IMR-90 (cell line): ENCODE measurements at regions not wholly inside any gene's neighbourhood (a gene's known extent, or its start where the extent isn't known, plus 50 kb on each side); places are given as distances from the start of the nearest gene placed in this dataset.

Experiments
- ATAC-seq: fragments of 200-7000 bp; cut with Tn5 transposase; 2 replicates; pipeline ENCODE4 v1.9.1; 2020; ENCODE audit warnings: low read depth, mild to moderate bottlenecking, moderate library complexity
- BruUV-seq: library from RNA; stranded (reverse); fragments of 400-500 nt; replicated peaks from 2 replicates; lab custom pipeline; 2021; lab: Mats Ljungman, UMichigan
- CTCF ChIA-PET: fragments of 300-600 bp; formaldehyde crosslinking; extraction: SDS; loops from one replicate; lab custom pipeline; 2021; ENCODE audit warnings: antibody characterized with exemption; lab: Yijun Ruan, JAX
- POLR2A ChIA-PET: fragments of 300-600 bp; sonication (Branson Sonifier 250); formaldehyde crosslinking; loops from one replicate; lab custom pipeline; 2022; ENCODE audit warnings: antibody characterized with exemption; ENCODE audit not compliant: unreplicated experiment; lab: Charles Lee
- DNase-seq: peaks from one replicate; pipeline ENCODE4 v3.0.0; 2013
- H2AFZ ChIP-seq: replicated peaks from 2 replicates; pipeline ENCODE3; 2013; ENCODE audit warnings: low read length, mild to moderate bottlenecking; ENCODE audit not compliant: poor library complexity
- H2AK5ac ChIP-seq: 2 replicates; pipeline ENCODE4 v1.6.1; 2013; ENCODE audit warnings: low read depth, low read length, inconsistent platforms
- H2AK9ac ChIP-seq: replicated peaks from 2 replicates; pipeline ENCODE3; 2013; ENCODE audit warnings: mild to moderate bottlenecking, low read depth, low read length, moderate library complexity; ENCODE audit not compliant: poor library complexity
- H2BK120ac ChIP-seq: 2 replicates; pipeline ENCODE4 v1.6.1; 2013; ENCODE audit warnings: low read depth, low read length, inconsistent platforms
- H2BK15ac ChIP-seq: 3 replicates; pipeline ENCODE4 v1.6.1; 2013; ENCODE audit warnings: low read depth, low read length, inconsistent platforms
- H2BK20ac ChIP-seq: 2 replicates; pipeline ENCODE4 v1.6.1; 2013; ENCODE audit warnings: low read depth, mild to moderate bottlenecking, inconsistent platforms, low read length, moderate library complexity
- H2BK5ac ChIP-seq: 2 replicates; pipeline ENCODE4 v1.6.1; 2013; ENCODE audit warnings: mild to moderate bottlenecking, low read depth, low read length, inconsistent platforms; ENCODE audit not compliant: poor library complexity, severe bottlenecking
- H3K14ac ChIP-seq: replicated peaks from 2 replicates; pipeline ENCODE4 v1.6.1; 2013; ENCODE audit warnings: low read depth, low read length, inconsistent platforms
- H3K18ac ChIP-seq: 2 replicates; pipeline ENCODE4 v1.6.1; 2013; ENCODE audit warnings: low read depth, low read length, control low read depth
- H3K23ac ChIP-seq: 2 replicates; pipeline ENCODE4 v1.6.1; 2013; ENCODE audit warnings: low read depth, low read length, inconsistent platforms
- H3K27ac ChIP-seq: 2 replicates; pipeline ENCODE4 v1.5.1; 2013; ENCODE audit warnings: mild to moderate bottlenecking, control low read depth, low read length; ENCODE audit not compliant: insufficient read depth
- H3K27me3 ChIP-seq: 2 replicates; pipeline ENCODE4 v1.6.1; 2013; ENCODE audit warnings: low read length; ENCODE audit not compliant: control insufficient read depth, insufficient read depth
- H3K36me3 ChIP-seq: 2 replicates; pipeline ENCODE4 v1.6.1; 2013; ENCODE audit warnings: low read length, mixed read lengths; ENCODE audit not compliant: control insufficient read depth, insufficient read depth
- H3K4ac ChIP-seq: 2 replicates; pipeline ENCODE4 v1.6.1; 2013; ENCODE audit warnings: low read depth, low read length, inconsistent platforms
- H3K4me1 ChIP-seq: 2 replicates; pipeline ENCODE4 v1.6.1; 2013; ENCODE audit warnings: low read length, mixed read lengths; ENCODE audit not compliant: control insufficient read depth, insufficient read depth
- H3K4me2 ChIP-seq: 2 replicates; pipeline ENCODE4 v1.6.1; 2013; ENCODE audit warnings: low read depth, mild to moderate bottlenecking, control low read depth, low read length, moderate library complexity
- H3K4me3 ChIP-seq: 2 replicates; pipeline ENCODE4 v1.5.1; 2013; ENCODE audit warnings: low read depth, mild to moderate bottlenecking, control low read depth, low read length, moderate library complexity; ENCODE audit not compliant: insufficient read depth
- H3K56ac ChIP-seq: 2 replicates; pipeline ENCODE4 v1.6.1; 2013; ENCODE audit warnings: low read length, inconsistent platforms; ENCODE audit not compliant: insufficient read depth; ENCODE audit errors: extremely low read depth
- H3K79me1 ChIP-seq, 2 experiments: 2 replicates each; pipeline ENCODE4 v1.6.1; 2013; ENCODE audit warnings: low read length in 2 of 2, inconsistent platforms in 1 of 2, low read depth in 1 of 2
- H3K9ac ChIP-seq: 2 replicates; pipeline ENCODE4 v1.6.1; 2013; ENCODE audit warnings: low read depth, low read length, control low read depth
- H3K9me1 ChIP-seq: 2 replicates; pipeline ENCODE4 v1.6.1; 2013; ENCODE audit warnings: low read length, inconsistent platforms; ENCODE audit not compliant: insufficient read depth
- H3K9me3 ChIP-seq: 2 replicates; pipeline ENCODE4 v1.6.1; 2013; ENCODE audit warnings: low read length; ENCODE audit not compliant: control insufficient read depth, insufficient read depth
- H4K20me1 ChIP-seq: 2 replicates; pipeline ENCODE4 v1.6.1; 2013; ENCODE audit warnings: low read length, inconsistent platforms; ENCODE audit not compliant: insufficient read depth
- H4K5ac ChIP-seq: 2 replicates; pipeline ENCODE4 v1.6.1; 2013; ENCODE audit warnings: mild to moderate bottlenecking, low read depth, low read length, control low read depth
- H4K8ac ChIP-seq, 2 experiments: 2 replicates each; pipeline ENCODE4 v1.6.1; 2013; ENCODE audit warnings: low read depth in 2 of 2, low read length in 2 of 2, control low read depth in 1 of 2, inconsistent platforms in 1 of 2
- H4K91ac ChIP-seq: 2 replicates; pipeline ENCODE4 v1.6.1; 2013; ENCODE audit warnings: low read depth, low read length, inconsistent platforms; ENCODE audit not compliant: insufficient read depth
- BHLHE40 ChIP-seq: fragments of 150-350 bp; IDR thresholded peaks from 2 replicates; pipeline ENCODE4 v1.6.1; 2016; ENCODE audit warnings: mild to moderate bottlenecking, low read depth, low read length
- CEBPB ChIP-seq: IDR thresholded peaks from 2 replicates; pipeline ENCODE4 v1.6.1; 2012; ENCODE audit warnings: low read depth, low read length, improper control_type of control experiment
- CHD1 ChIP-seq: IDR thresholded peaks from 2 replicates; pipeline ENCODE4 v1.6.1; 2012; ENCODE audit warnings: low read depth, low read length, improper control_type of control experiment
- CTCF ChIP-seq: conservative IDR thresholded peaks from 2 replicates; pipeline ENCODE4 v1.5.1; 2012; ENCODE audit warnings: mild to moderate bottlenecking, low read depth, low read length, improper control_type of control experiment
- ELK1 ChIP-seq: fragments of 150-350 bp; IDR thresholded peaks from 2 replicates; pipeline ENCODE4 v1.6.1; 2016; ENCODE audit warnings: low read depth, mild to moderate bottlenecking, low read length, moderate library complexity, borderline replicate concordance
- FOS ChIP-seq: fragments of 150-350 bp; IDR thresholded peaks from 2 replicates; pipeline ENCODE4 v1.6.1; 2016; ENCODE audit warnings: low read depth, low read length
- MAFK ChIP-seq: IDR thresholded peaks from 2 replicates; pipeline ENCODE4 v1.6.1; 2012; ENCODE audit warnings: low read depth, low read length, improper control_type of control experiment
- MAZ ChIP-seq: IDR thresholded peaks from 2 replicates; pipeline ENCODE4 v1.6.1; 2012; ENCODE audit warnings: low read depth, mild to moderate bottlenecking, low read length, improper control_type of control experiment, moderate library complexity, borderline replicate concordance
- MXI1 ChIP-seq: IDR thresholded peaks from 2 replicates; pipeline ENCODE4 v1.6.1; 2012; ENCODE audit warnings: low read depth, mild to moderate bottlenecking, low read length, moderate library complexity, borderline replicate concordance
- NFE2L2 ChIP-seq: fragments of 150-350 bp; IDR thresholded peaks from 2 replicates; pipeline ENCODE4 v1.6.1; 2016; ENCODE audit warnings: low read depth, mild to moderate bottlenecking, low read length
- POLR2A ChIP-seq: IDR thresholded peaks from 2 replicates; pipeline ENCODE4 v1.6.1; 2012; ENCODE audit warnings: mild to moderate bottlenecking, low read depth, low read length
- RAD21 ChIP-seq: IDR thresholded peaks from 2 replicates; pipeline ENCODE4 v1.6.1; 2012; ENCODE audit warnings: low read length, improper control_type of control experiment
- RCOR1 ChIP-seq: IDR thresholded peaks from 2 replicates; pipeline ENCODE4 v1.6.1; 2012; ENCODE audit warnings: mild to moderate bottlenecking, low read length, improper control_type of control experiment; ENCODE audit not compliant: insufficient replicate concordance
- RFX5 ChIP-seq: IDR thresholded peaks from 2 replicates; pipeline ENCODE4 v1.8.0; 2012; ENCODE audit warnings: low read depth, mild to moderate bottlenecking, low read length, moderate library complexity
- SMC3 ChIP-seq: fragments of 150-350 bp; IDR thresholded peaks from 2 replicates; pipeline ENCODE4 v1.6.1; 2016; ENCODE audit warnings: low read depth, mild to moderate bottlenecking, antibody characterized with exemption, low read length, moderate library complexity
- USF2 ChIP-seq: fragments of 150-350 bp; IDR thresholded peaks from 2 replicates; pipeline ENCODE4 v1.6.1; 2017; ENCODE audit warnings: mild to moderate bottlenecking, antibody characterized with exemption, low read length, low read depth
- WGBS, 2 experiments: methylation state at CpG; one replicate each; pipeline versions ENCODE4 v1.1.5 to v1.1.7; 2013; ENCODE audit warnings: missing lambda C conversion rate in 2 of 2; ENCODE audit not compliant: insufficient read length in 1 of 2; ENCODE audit errors: extremely low coverage in 2 of 2; 5-methylcytosine and 5-hydroxymethylcytosine counted together
- dilution Hi-C: fragments of 300-500 bp; cut with HindIII; formaldehyde crosslinking; loops from one replicate; pipeline ENCODE4 v1.14.3; 2018; ENCODE audit warnings: low sequenced_read_pairs; ENCODE audit not compliant: unreplicated experiment
- in situ Hi-C: fragments of 300-500 bp; cut with MboI; formaldehyde crosslinking; loops from 3 replicates; pipeline ENCODE4 v1.14.3; 2019; ENCODE audit warnings: low sequenced_read_pairs, inconsistent platforms, mixed read lengths
- intact Hi-C: fragments of 100-400 bp; cut with micrococcal nuclease; formaldehyde crosslinking; loops from 2 replicates; pipeline ENCODE4 v1.10.0; 2022

GRCh38 chr13:111486801-111487200 lies 166.4 kb downstream of the TEX29 start:
- H2AK9ac ChIP-seq, result no peak overlapping the region
- no peaks in the 10 kb centered on the region for H3K4me1 ChIP-seq
- POLR2A ChIA-PET, result no interaction called here
- intact Hi-C loops, result no loop called here
- 80% methylated on average over 1 of the region's 6 CpGs; no CpG with 5 or more reads in 1 of the 2 experiments for WGBS, 2 experiments
- H2BK20ac ChIP-seq, result no peak overlapping the region
- H4K8ac ChIP-seq, result no peak overlapping the region
- no peak overlapping the region for H3K4ac ChIP-seq
- H2BK5ac ChIP-seq, result no peak overlapping the region
- no peak overlapping the region for H3K4me2 ChIP-seq
- H3K14ac ChIP-seq, result no peak overlapping the region
- H4K5ac ChIP-seq, result no peak overlapping the region
- CTCF ChIA-PET, result no interaction called here
- H3K27ac ChIP-seq, result no peak overlapping the region
- H3K23ac ChIP-seq, result no peak overlapping the region
- no peak overlapping the region for H2BK120ac ChIP-seq
- H3K18ac ChIP-seq, result no peak overlapping the region
- H3K9me1 ChIP-seq, result no peaks in the 10 kb centered on the region
- DNase-seq (no peak), ATAC-seq (no peak)
- no peak overlapping the region for H3K4me3 ChIP-seq
- no peak overlapping the region for H2AK5ac ChIP-seq
- no peak overlapping the region for H2AFZ ChIP-seq
- no peaks in the 10 kb centered on the region for H3K79me1 ChIP-seq
- TF ChIP-seq NFE2L2 (no peak), MXI1 (no peak), USF2 (no peak), SMC3 (no peak), CEBPB (no peak), FOS (no peak), BHLHE40 (no peak), POLR2A (no peak), MAFK (no peak), CTCF (no peak), ELK1 (no peak), CHD1 (no peak), MAZ (no peak), RAD21 (no peak), RCOR1 (no peak), RFX5 (no peak)
- no peaks in the 10 kb centered on the region for H4K20me1 ChIP-seq
- no peak overlapping the region for H3K56ac ChIP-seq
- H3K36me3 ChIP-seq, result no peaks in the 10 kb centered on the region
- dilution Hi-C loops, result no loop called here
- H4K91ac ChIP-seq, result no peak overlapping the region
- in situ Hi-C loops, result no loop called here
- no peaks in the 10 kb centered on the region for H3K27me3 ChIP-seq
- no TSS peak for BruUV-seq
- H2BK15ac ChIP-seq, result no peak overlapping the region
- peaks cover 36% of the 10 kb centered on the region for H3K9me3 ChIP-seq
- no peak overlapping the region for H3K9ac ChIP-seq
